WTC11 (cell line): ENCODE measurements at regions not wholly inside any gene's neighbourhood (a gene's known extent, or its start where the extent isn't known, plus 50 kb on each side); places are given as distances from the start of the nearest gene placed in this dataset.

Experiments
- ATAC-seq: fragments of 200-7000 bp; cut with Tn5 transposase; 2 replicates; pipeline ENCODE4 v1.10.0; 2021; ENCODE audit warnings: mild to moderate bottlenecking, moderate library complexity
- CTCF ChIA-PET: fragments of 300-600 bp; sonication (Branson Sonifier 250); formaldehyde crosslinking; loops from one replicate; lab custom pipeline; 2021; ENCODE audit warnings: antibody characterized with exemption; lab: Charles Lee
- POLR2A ChIA-PET: fragments of 350-600 bp; sonication (Branson Sonifier 250); formaldehyde crosslinking; loops from one replicate; lab custom pipeline; 2021; ENCODE audit warnings: antibody characterized with exemption; lab: Charles Lee
- DNase-seq: peaks from one replicate; pipeline ENCODE4 v3.0.0; 2021; ENCODE audit warnings: low spot score
- H3K27ac Mint-ChIP-seq: 2 replicates; pipeline ENCODE4 v1.8.0; 2021; ENCODE audit warnings: mixed read lengths
- H3K27me3 Mint-ChIP-seq: 2 replicates; pipeline ENCODE4 v1.8.0; 2021; ENCODE audit warnings: low read depth, mild to moderate bottlenecking, moderate library complexity, mixed read lengths
- H3K36me3 Mint-ChIP-seq: 2 replicates; pipeline ENCODE4 v1.8.0; 2021; ENCODE audit warnings: mixed read lengths
- H3K4me1 Mint-ChIP-seq: 2 replicates; pipeline ENCODE4 v1.8.0; 2022; ENCODE audit warnings: mixed read lengths
- H3K4me3 Mint-ChIP-seq: 2 replicates; pipeline ENCODE4 v1.8.0; 2021; ENCODE audit warnings: mild to moderate bottlenecking, moderate library complexity, mixed read lengths
- H3K9me3 Mint-ChIP-seq: 2 replicates; pipeline ENCODE4 v1.8.0; 2021; ENCODE audit warnings: mixed read lengths
- CREM ChIP-seq: sonication (generic); formaldehyde crosslinking; IDR thresholded peaks from 2 replicates; pipeline ENCODE4 v1.8.1; 2022; ENCODE audit warnings: mild to moderate bottlenecking, missing genetic modification reagents, moderate library complexity
- FOXP1 ChIP-seq: sonication (generic); formaldehyde crosslinking; IDR thresholded peaks from 2 replicates; pipeline ENCODE4 v1.8.0; 2022; ENCODE audit warnings: missing genetic modification reagents, mild to moderate bottlenecking, moderate library complexity, borderline replicate concordance
- GABPB1 ChIP-seq: sonication (generic); formaldehyde crosslinking; IDR thresholded peaks from 2 replicates; pipeline ENCODE4 v1.8.1; 2023; ENCODE audit warnings: mild to moderate bottlenecking, missing genetic modification reagents
- GTF2I ChIP-seq: fragments of 250-450 bp; sonication (Bioruptor Pico); conservative IDR thresholded peaks from 2 replicates; pipeline ENCODE4 v1.4.0; 2021; ENCODE audit warnings: mild to moderate bottlenecking
- JUN ChIP-seq: sonication (generic); formaldehyde crosslinking; IDR thresholded peaks from 2 replicates; pipeline ENCODE4 v1.8.0; 2023; ENCODE audit warnings: mild to moderate bottlenecking, missing genetic modification reagents
- MXD4 ChIP-seq: fragments of 250-450 bp; sonication (Bioruptor Pico); IDR thresholded peaks from 2 replicates; pipeline ENCODE4 v1.8.0; 2021; ENCODE audit warnings: mild to moderate bottlenecking, moderate library complexity, borderline replicate concordance
- NFATC4 ChIP-seq: fragments of 250-450 bp; sonication (Bioruptor Pico); IDR thresholded peaks from 2 replicates; pipeline ENCODE4 v1.9.0; 2021; ENCODE audit warnings: mild to moderate bottlenecking
- NFYB ChIP-seq: sonication (generic); formaldehyde crosslinking; conservative IDR thresholded peaks from 2 replicates; pipeline ENCODE4 v1.8.0; 2022; ENCODE audit warnings: low read depth, missing genetic modification reagents
- ZNF121 ChIP-seq: sonication (generic); formaldehyde crosslinking; IDR thresholded peaks from 2 replicates; pipeline ENCODE4 v1.8.0; 2023; ENCODE audit warnings: missing genetic modification reagents
- TF ChIP-seq, protein P1 (sequence below): fragments of 250-450 bp; sonication (Bioruptor Pico); IDR thresholded peaks from 2 replicates; pipeline ENCODE4 v1.8.0; 2021; ENCODE audit warnings: mild to moderate bottlenecking
- TF ChIP-seq, protein P2 (sequence below): sonication (generic); formaldehyde crosslinking; conservative IDR thresholded peaks from 2 replicates; pipeline ENCODE4 v1.8.1; 2022; ENCODE audit warnings: mild to moderate bottlenecking, missing genetic modification reagents
- TF ChIP-seq, protein P3 (sequence below): sonication (generic); formaldehyde crosslinking; IDR thresholded peaks from 2 replicates; pipeline ENCODE4 v1.8.1; 2023; ENCODE audit warnings: mild to moderate bottlenecking, missing genetic modification reagents, borderline replicate concordance
- TF ChIP-seq, protein P4 (sequence below): sonication (generic); formaldehyde crosslinking; IDR thresholded peaks from 2 replicates; pipeline ENCODE4 v1.8.1; 2023; ENCODE audit warnings: mild to moderate bottlenecking, missing genetic modification reagents, moderate library complexity
- TF ChIP-seq, protein P5 (sequence below): sonication (generic); formaldehyde crosslinking; IDR thresholded peaks from 2 replicates; pipeline ENCODE4 v1.8.0; 2023; ENCODE audit warnings: mild to moderate bottlenecking, missing genetic modification reagents
- TF ChIP-seq, protein P6 (sequence below): fragments of 250-450 bp; sonication (Bioruptor Pico); IDR thresholded peaks from 2 replicates; pipeline ENCODE4 v2.1.2; 2022; ENCODE audit warnings: mild to moderate bottlenecking, moderate library complexity
- TF ChIP-seq, protein P7 (sequence below): sonication (generic); formaldehyde crosslinking; IDR thresholded peaks from 2 replicates; pipeline ENCODE4 v1.8.1; 2022; ENCODE audit warnings: missing genetic modification reagents, borderline replicate concordance

DNA sequence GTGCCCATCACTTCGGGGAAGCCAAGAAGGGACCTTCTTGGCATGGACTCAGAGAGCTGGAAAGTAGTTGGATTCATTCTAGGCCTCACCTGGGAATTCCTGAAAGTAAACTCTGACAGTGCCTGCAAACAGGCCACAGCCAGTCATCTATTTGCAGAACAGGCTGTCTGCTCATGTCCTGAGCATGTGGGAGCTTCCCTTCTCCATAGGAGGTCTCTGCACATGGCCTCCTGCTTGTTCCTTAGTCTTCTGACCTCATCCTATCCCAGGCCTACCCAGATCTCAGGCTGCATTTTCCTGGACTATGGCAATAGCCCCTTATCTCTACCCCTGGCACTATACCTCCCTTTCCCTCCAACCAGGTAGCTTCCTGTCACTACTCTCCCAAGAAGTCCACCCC, 67.2 kb upstream of the FSTL4 start:
- Mint-ChIP-seq H3K4me1 (peaks cover 23% of the 10 kb centered on the region), H3K9me3 (no peaks in the 10 kb centered on the region), H3K4me3 (no peak overlapping the region), H3K36me3 (no peaks in the 10 kb centered on the region), H3K27me3 (no peaks in the 10 kb centered on the region), H3K27ac (no peak overlapping the region)
- ATAC-seq: no peak
- DNase-seq: no peak
- no peak for TF ChIP-seq NFYB (CRISPR knock-in tag)
- TF ChIP-seq, protein P1, sequence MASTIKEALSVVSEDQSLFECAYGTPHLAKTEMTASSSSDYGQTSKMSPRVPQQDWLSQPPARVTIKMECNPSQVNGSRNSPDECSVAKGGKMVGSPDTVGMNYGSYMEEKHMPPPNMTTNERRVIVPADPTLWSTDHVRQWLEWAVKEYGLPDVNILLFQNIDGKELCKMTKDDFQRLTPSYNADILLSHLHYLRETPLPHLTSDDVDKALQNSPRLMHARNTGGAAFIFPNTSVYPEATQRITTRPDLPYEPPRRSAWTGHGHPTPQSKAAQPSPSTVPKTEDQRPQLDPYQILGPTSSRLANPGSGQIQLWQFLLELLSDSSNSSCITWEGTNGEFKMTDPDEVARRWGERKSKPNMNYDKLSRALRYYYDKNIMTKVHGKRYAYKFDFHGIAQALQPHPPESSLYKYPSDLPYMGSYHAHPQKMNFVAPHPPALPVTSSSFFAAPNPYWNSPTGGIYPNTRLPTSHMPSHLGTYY (CRISPR knock-in tag): no peak
- no peak for TF ChIP-seq MXD4 (CRISPR knock-in tag)
- TF ChIP-seq GTF2I: no peak
- TF ChIP-seq, protein P2, sequence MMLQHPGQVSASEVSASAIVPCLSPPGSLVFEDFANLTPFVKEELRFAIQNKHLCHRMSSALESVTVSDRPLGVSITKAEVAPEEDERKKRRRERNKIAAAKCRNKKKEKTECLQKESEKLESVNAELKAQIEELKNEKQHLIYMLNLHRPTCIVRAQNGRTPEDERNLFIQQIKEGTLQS (CRISPR knock-in tag): no peak
- TF ChIP-seq JUN (CRISPR knock-in tag): no peak
- TF ChIP-seq NFATC4: no peak
- TF ChIP-seq, protein P3, sequence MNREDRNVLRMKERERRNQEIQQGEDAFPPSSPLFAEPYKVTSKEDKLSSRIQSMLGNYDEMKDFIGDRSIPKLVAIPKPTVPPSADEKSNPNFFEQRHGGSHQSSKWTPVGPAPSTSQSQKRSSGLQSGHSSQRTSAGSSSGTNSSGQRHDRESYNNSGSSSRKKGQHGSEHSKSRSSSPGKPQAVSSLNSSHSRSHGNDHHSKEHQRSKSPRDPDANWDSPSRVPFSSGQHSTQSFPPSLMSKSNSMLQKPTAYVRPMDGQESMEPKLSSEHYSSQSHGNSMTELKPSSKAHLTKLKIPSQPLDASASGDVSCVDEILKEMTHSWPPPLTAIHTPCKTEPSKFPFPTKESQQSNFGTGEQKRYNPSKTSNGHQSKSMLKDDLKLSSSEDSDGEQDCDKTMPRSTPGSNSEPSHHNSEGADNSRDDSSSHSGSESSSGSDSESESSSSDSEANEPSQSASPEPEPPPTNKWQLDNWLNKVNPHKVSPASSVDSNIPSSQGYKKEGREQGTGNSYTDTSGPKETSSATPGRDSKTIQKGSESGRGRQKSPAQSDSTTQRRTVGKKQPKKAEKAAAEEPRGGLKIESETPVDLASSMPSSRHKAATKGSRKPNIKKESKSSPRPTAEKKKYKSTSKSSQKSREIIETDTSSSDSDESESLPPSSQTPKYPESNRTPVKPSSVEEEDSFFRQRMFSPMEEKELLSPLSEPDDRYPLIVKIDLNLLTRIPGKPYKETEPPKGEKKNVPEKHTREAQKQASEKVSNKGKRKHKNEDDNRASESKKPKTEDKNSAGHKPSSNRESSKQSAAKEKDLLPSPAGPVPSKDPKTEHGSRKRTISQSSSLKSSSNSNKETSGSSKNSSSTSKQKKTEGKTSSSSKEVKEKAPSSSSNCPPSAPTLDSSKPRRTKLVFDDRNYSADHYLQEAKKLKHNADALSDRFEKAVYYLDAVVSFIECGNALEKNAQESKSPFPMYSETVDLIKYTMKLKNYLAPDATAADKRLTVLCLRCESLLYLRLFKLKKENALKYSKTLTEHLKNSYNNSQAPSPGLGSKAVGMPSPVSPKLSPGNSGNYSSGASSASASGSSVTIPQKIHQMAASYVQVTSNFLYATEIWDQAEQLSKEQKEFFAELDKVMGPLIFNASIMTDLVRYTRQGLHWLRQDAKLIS: no peak
- no peak for TF ChIP-seq GABPB1 (CRISPR knock-in tag)
- POLR2A ChIA-PET: no interaction called here
- CTCF ChIA-PET: no interaction called here

DNA sequence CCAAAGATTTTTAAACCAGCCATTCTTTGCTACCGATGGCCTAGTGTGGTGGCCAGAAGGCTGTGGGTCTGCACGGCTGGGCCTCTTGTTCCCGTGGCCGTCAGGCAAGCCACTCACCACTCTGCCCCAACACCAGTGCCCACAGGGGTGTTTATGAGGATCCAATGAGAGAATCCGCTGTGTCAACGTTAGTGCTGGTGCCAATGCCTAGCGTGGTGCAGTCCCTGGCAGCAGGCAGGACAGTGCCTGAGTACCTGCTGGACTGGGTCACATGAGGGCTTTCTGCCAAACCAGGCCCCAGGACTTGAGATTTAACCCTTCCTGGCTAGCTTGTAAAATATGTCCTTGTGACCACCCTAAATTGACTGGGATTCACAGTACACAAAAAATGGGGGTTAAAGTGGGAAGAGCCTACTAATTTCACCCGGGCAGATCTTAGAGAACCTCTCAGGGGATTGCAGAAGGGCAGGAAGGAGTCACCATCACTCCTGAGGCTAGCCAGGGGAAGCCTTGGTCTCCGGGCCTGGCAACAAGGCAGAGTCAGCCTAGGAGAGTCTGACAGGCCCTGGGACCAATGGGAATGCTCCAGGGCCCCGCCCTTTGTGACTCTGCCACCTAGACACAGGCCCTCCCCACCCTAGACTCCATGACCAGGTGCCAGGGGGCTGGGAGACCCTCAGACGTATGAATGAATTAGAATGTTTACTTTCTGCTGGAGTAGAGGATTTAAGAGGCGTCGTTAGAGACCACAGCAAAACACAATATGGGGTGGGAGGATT, 63.2 kb upstream of the FSTL4 start:
- DNase-seq: peak; percentile 18
- peaks cover 20% of the 10 kb centered on the region for H3K4me1 Mint-ChIP-seq
- H3K9me3 Mint-ChIP-seq: peaks cover 15% of the 10 kb centered on the region
- ATAC-seq: peak; percentile 98
- no peaks in the 10 kb centered on the region for H3K36me3 Mint-ChIP-seq
- no peak overlapping the region for H3K4me3 Mint-ChIP-seq
- H3K27me3 Mint-ChIP-seq: no peaks in the 10 kb centered on the region; the same call in 1 of the 2 replicates
- H3K27ac Mint-ChIP-seq: peak overlapping the region; percentile 25; the same call in 1 of the 2 replicates
- ChIA-PET POLR2A (no interaction called here), CTCF (interaction anchor here (1.0 kb wide), 1 partner anchor 254 kb away, joined by 3 read pairs; no protein-coding TSS in a partner anchor)
- TF ChIP-seq, protein P4, sequence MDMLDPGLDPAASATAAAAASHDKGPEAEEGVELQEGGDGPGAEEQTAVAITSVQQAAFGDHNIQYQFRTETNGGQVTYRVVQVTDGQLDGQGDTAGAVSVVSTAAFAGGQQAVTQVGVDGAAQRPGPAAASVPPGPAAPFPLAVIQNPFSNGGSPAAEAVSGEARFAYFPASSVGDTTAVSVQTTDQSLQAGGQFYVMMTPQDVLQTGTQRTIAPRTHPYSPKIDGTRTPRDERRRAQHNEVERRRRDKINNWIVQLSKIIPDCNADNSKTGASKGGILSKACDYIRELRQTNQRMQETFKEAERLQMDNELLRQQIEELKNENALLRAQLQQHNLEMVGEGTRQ (CRISPR knock-in tag): peak; percentile 32; the same call in 1 of the 2 replicates
- TF ChIP-seq FOXP1 (CRISPR knock-in tag): no peak

DNA sequence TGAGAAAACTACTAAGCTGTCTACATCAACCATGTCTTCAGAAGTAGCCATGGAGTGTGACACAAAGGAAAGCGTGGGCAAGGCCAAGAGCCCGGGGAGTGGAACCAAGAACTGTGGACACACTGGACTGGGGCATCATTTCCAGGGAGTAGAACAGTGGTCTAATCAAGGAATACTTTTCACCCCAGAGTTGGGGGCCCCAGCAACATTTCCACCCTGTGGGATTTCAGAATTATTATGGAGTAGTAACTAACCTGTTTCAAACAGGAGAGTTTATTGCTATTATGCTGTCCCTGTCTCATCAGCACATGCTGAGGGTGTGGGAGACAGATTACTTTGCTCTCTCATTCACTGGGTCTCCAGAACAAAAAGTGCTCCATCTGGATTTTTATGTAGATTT, 58.0 kb upstream of the FSTL4 start:
- H3K27ac Mint-ChIP-seq: no peak overlapping the region
- ATAC-seq (no peak), DNase-seq (no peak)
- peaks cover 4% of the 10 kb centered on the region for H3K4me1 Mint-ChIP-seq
- H3K27me3 Mint-ChIP-seq: no peaks in the 10 kb centered on the region; the same call in 1 of the 2 replicates
- POLR2A ChIA-PET: no interaction called here
- no peak overlapping the region for H3K4me3 Mint-ChIP-seq
- CTCF ChIA-PET: no interaction called here
- peaks cover 20% of the 10 kb centered on the region for H3K9me3 Mint-ChIP-seq
- no peaks in the 10 kb centered on the region for H3K36me3 Mint-ChIP-seq
- no peak for TF ChIP-seq ZNF121 (CRISPR knock-in tag)
- TF ChIP-seq CREM: no peak
- TF ChIP-seq, protein P5, sequence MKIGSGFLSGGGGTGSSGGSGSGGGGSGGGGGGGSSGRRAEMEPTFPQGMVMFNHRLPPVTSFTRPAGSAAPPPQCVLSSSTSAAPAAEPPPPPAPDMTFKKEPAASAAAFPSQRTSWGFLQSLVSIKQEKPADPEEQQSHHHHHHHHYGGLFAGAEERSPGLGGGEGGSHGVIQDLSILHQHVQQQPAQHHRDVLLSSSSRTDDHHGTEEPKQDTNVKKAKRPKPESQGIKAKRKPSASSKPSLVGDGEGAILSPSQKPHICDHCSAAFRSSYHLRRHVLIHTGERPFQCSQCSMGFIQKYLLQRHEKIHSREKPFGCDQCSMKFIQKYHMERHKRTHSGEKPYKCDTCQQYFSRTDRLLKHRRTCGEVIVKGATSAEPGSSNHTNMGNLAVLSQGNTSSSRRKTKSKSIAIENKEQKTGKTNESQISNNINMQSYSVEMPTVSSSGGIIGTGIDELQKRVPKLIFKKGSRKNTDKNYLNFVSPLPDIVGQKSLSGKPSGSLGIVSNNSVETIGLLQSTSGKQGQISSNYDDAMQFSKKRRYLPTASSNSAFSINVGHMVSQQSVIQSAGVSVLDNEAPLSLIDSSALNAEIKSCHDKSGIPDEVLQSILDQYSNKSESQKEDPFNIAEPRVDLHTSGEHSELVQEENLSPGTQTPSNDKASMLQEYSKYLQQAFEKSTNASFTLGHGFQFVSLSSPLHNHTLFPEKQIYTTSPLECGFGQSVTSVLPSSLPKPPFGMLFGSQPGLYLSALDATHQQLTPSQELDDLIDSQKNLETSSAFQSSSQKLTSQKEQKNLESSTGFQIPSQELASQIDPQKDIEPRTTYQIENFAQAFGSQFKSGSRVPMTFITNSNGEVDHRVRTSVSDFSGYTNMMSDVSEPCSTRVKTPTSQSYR (CRISPR knock-in tag): no peak
- TF ChIP-seq, protein P6, sequence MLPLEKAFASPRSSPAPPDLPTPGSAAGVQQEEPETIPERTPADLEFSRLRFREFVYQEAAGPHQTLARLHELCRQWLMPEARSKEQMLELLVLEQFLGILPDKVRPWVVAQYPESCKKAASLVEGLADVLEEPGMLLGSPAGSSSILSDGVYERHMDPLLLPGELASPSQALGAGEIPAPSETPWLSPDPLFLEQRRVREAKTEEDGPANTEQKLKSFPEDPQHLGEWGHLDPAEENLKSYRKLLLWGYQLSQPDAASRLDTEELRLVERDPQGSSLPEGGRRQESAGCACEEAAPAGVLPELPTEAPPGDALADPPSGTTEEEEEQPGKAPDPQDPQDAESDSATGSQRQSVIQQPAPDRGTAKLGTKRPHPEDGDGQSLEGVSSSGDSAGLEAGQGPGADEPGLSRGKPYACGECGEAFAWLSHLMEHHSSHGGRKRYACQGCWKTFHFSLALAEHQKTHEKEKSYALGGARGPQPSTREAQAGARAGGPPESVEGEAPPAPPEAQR (CRISPR knock-in tag): no peak
- TF ChIP-seq, protein P7, sequence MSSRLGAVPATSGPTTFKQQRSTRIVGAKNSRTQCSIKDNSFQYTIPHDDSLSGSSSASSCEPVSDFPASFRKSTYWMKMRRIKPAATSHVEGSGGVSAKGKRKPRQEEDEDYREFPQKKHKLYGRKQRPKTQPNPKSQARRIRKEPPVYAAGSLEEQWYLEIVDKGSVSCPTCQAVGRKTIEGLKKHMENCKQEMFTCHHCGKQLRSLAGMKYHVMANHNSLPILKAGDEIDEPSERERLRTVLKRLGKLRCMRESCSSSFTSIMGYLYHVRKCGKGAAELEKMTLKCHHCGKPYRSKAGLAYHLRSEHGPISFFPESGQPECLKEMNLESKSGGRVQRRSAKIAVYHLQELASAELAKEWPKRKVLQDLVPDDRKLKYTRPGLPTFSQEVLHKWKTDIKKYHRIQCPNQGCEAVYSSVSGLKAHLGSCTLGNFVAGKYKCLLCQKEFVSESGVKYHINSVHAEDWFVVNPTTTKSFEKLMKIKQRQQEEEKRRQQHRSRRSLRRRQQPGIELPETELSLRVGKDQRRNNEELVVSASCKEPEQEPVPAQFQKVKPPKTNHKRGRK (CRISPR knock-in tag): no peak
